Body of pancreas (tissue), 4 donors: ENCODE measurements at regions not wholly inside any gene's neighbourhood (a gene's known extent, or its start where the extent isn't known, plus 50 kb on each side); places are given as distances from the start of the nearest gene placed in this dataset.

Experiments
- CTCF ChIP-seq, 7 experiments: fragments of 450-650 bp in 4 of 7; fragments of 200-600 bp in 3 of 7; sonication (generic) in 3 of 7; IDR thresholded peaks; one replicate each; pipeline ENCODE4 v1.5.1; 2016 to 2019; ENCODE audit warnings: antibody characterized with exemption in 7 of 7
- POLR2A ChIP-seq, 3 donors: fragments of 450-650 bp; IDR thresholded peaks; one replicate each; pipeline ENCODE4 v1.6.1; 2016; ENCODE audit warnings: antibody characterized with exemption in 3 of 3, mild to moderate bottlenecking in 2 of 3

DNA sequence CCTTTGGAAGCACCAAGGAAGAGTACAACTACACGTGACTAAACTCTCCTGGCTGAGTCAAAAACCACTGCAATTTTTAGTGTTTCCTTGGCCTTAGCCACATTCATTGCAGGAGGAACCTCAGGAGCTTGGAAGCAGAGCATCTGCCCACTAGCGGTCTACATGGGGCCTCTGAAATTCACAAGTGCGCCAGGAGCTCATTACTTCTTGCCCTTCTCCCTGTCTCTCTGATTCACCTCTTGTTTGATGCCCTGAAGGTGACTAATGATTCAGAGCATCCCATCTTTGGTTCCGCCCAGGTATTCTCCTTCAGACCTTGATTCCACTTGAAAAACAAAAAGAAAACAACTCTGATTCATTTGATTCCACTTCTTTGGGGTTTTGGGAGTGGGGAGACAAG is 201.1 kb upstream of the LPP start:
- TF ChIP-seq POLR2A (IDR thresholded peaks at IDR 0.05), result no peak
- TF ChIP-seq CTCF (IDR thresholded peaks at IDR 0.05), result no peak
